Memory B cell (primary cell): ENCODE measurements at regions not wholly inside any gene's neighbourhood (a gene's known extent, or its start where the extent isn't known, plus 50 kb on each side); places are given as distances from the start of the nearest gene placed in this dataset.

Source experiments
- ATAC-seq: fragments of 150-1000 bp; cut with Tn5 transposase; 2 replicates; pipeline ENCODE4 v1.10.0; 2021; ENCODE audit warnings: low read depth, mild to moderate bottlenecking, moderate library complexity
- DNase-seq, 2 donors: peaks; one replicate each; pipeline ENCODE4 v3.0.0; 2022; ENCODE audit warnings: low spot score in 2 of 2
- H3K27ac Mint-ChIP-seq: one replicate; pipeline ENCODE4 v1.8.0; 2022; ENCODE audit warnings: mild to moderate bottlenecking, moderate library complexity, mixed read lengths
- H3K27me3 Mint-ChIP-seq: one replicate; pipeline ENCODE4 v1.8.0; 2022; ENCODE audit warnings: mixed read lengths
- H3K36me3 Mint-ChIP-seq: one replicate; pipeline ENCODE4 v1.8.0; 2022; ENCODE audit warnings: mild to moderate bottlenecking, mixed read lengths
- H3K4me1 Mint-ChIP-seq: one replicate; pipeline ENCODE4 v1.8.0; 2022; ENCODE audit warnings: mixed read lengths
- H3K4me3 Mint-ChIP-seq: one replicate; pipeline ENCODE4 v1.8.0; 2022; ENCODE audit warnings: mild to moderate bottlenecking, moderate library complexity, mixed read lengths
- H3K9me3 Mint-ChIP-seq: one replicate; pipeline ENCODE4 v1.8.0; 2022; ENCODE audit warnings: mixed read lengths

- ATAC-seq (no peak), DNase-seq (no peak)
- peaks cover 5% of the 10 kb centered on the region for H3K4me1 Mint-ChIP-seq
- H3K27ac Mint-ChIP-seq = no peak overlapping the region
- H3K4me3 Mint-ChIP-seq = no peak overlapping the region
- H3K36me3 Mint-ChIP-seq = peaks cover 1% of the 10 kb centered on the region
- peaks cover 16% of the 10 kb centered on the region for H3K27me3 Mint-ChIP-seq
- H3K9me3 Mint-ChIP-seq = peaks cover 2% of the 10 kb centered on the region
Observed at GRCh38 chr2:239777219-239777618, 247.9 kb downstream of the NDUFA10 start.

DNA sequence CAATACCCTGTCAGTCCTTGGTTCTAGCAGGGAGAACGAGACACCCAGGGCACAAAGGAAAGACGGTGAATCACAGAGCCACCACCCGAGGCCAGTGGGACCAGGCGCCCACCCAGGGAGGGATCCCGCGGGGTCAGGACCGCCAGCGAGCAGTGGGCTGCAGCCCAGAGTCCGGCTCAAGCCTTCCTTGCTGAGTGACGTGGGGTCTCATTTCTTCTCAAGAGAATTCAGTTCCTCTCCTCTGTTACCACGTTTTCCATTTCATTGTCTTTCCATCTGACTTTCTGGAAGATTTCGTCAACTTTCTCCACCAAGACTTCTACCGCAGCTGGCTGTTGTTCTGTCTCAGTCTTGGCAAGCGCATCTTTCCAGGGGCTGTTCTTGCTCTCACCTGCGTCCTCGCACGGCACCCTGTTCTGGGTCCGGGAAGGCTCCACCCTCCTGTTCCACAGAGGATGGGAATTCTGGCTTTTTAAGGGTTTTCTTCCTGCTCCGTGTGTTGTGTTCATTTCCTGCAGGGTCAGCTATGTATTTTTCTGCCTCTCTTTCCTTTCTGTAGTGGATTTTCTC is 248.6 kb downstream of the NDUFA10 start:
- Mint-ChIP-seq H3K36me3 (peaks cover 1% of the 10 kb centered on the region), H3K27ac (no peak overlapping the region), H3K4me3 (no peak overlapping the region), H3K9me3 (peaks cover 4% of the 10 kb centered on the region), H3K27me3 (peaks cover 11% of the 10 kb centered on the region), H3K4me1 (peaks cover 5% of the 10 kb centered on the region)
- DNase-seq (no peak), ATAC-seq (no peak)

GRCh38 chr2:239775623-239776435 is 249.3 kb downstream of the NDUFA10 start:
- Mint-ChIP-seq H3K27me3 (peaks cover 11% of the 10 kb centered on the region), H3K9me3 (peaks cover 3% of the 10 kb centered on the region), H3K4me3 (no peak overlapping the region), H3K27ac (no peak overlapping the region), H3K36me3 (peaks cover 1% of the 10 kb centered on the region), H3K4me1 (peaks cover 5% of the 10 kb centered on the region)
- ATAC-seq (no peak), DNase-seq (no peak)

- DNase-seq (no peak), ATAC-seq (no peak)
- Mint-ChIP-seq H3K27me3 (peaks cover 9% of the 10 kb centered on the region), H3K4me1 (peaks cover 5% of the 10 kb centered on the region), H3K9me3 (peaks cover 3% of the 10 kb centered on the region), H3K27ac (no peak overlapping the region), H3K36me3 (peaks cover 1% of the 10 kb centered on the region), H3K4me3 (no peak overlapping the region)
Observed at GRCh38 chr2:239774933-239775622, 250.1 kb downstream of the NDUFA10 start.

DNA sequence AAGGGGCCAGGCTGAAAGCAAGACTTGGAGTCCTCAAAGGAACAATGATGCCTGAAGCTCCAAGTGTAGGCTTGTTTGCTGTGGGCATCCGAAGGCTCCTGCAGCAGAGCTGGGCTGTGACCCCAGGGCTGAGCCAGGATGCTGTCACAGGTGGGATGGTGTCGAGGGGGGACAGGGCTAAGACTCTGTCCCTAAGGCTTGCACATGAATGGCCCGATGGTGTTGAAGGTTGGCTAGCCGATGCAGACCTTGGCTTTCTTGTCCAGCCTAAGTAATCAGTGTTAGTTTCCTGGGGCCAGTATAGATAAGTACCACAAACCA is 251.0 kb downstream of the NDUFA10 start:
- ATAC-seq (no peak), DNase-seq (no peak)
- Mint-ChIP-seq H3K36me3 (peaks cover 1% of the 10 kb centered on the region), H3K27me3 (peaks cover 11% of the 10 kb centered on the region), H3K27ac (no peak overlapping the region), H3K9me3 (peaks cover 3% of the 10 kb centered on the region), H3K4me1 (peaks cover 5% of the 10 kb centered on the region), H3K4me3 (no peak overlapping the region)

- no peak overlapping the region for H3K4me3 Mint-ChIP-seq
- H3K36me3 Mint-ChIP-seq = peaks cover 1% of the 10 kb centered on the region
- H3K27me3 Mint-ChIP-seq = peaks cover 13% of the 10 kb centered on the region
- peaks cover 3% of the 10 kb centered on the region for H3K9me3 Mint-ChIP-seq
- no peak for DNase-seq
- no peak for ATAC-seq
- no peak overlapping the region for H3K27ac Mint-ChIP-seq
- peaks cover 5% of the 10 kb centered on the region for H3K4me1 Mint-ChIP-seq
Observed at GRCh38 chr2:239773228-239774141, 251.7 kb downstream of the NDUFA10 start.

DNA sequence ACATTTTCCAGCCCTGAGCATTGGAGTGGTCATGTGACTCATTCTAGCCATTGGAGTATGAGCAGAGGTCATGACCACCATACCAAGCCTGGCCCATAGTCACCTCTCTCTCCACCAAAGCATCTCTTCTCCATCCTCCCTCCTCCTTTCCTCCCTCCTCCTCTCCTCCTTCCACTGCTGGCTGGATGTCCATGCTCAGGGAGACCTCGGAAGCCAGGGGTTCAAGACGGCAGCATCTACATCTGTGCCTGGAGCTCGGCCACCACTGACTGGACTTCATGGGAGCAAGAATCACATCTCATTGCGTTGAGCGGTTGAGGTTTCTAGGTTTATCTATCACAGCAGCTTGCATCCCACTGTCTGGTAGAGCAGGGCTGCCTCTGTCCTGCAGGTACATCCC is 252.4 kb downstream of the NDUFA10 start:
- ATAC-seq = no peak

DNA sequence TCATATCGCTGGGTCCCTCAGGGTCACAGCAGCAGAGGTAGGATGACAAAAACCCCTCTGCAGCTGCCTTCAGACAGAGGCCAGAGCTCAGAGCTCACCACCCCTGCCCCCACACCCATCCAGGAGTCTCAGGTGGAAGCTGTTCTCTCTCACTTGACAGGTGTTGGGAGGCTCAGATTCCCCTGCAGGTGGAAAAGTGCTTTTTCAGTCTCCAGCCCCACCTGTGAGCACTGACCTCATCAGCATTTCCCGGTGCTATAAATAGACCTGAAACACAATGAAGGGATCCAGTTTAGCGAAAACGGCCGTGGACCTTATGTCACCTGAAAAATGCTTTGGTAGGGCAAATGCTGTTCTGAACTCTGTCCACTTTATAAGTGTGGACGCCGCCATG is 254.9 kb downstream of the NDUFA10 start:
- no peak for ATAC-seq
- no peak overlapping the region for H3K4me3 Mint-ChIP-seq
- H3K27ac Mint-ChIP-seq = no peak overlapping the region
- DNase-seq = no peak
- H3K4me1 Mint-ChIP-seq = peaks cover 2% of the 10 kb centered on the region
- H3K9me3 Mint-ChIP-seq = peaks cover 3% of the 10 kb centered on the region
- peaks cover 1% of the 10 kb centered on the region for H3K36me3 Mint-ChIP-seq
- H3K27me3 Mint-ChIP-seq = peaks cover 16% of the 10 kb centered on the region

More for the DNA sequence above, 252.4 kb downstream of the NDUFA10 start:
- Mint-ChIP-seq H3K36me3 (peaks cover 1% of the 10 kb centered on the region), H3K27me3 (peaks cover 16% of the 10 kb centered on the region), H3K9me3 (peaks cover 3% of the 10 kb centered on the region), H3K4me1 (peaks cover 5% of the 10 kb centered on the region), H3K27ac (no peak overlapping the region), H3K4me3 (no peak overlapping the region)
- DNase-seq = no peak

- H3K27me3 Mint-ChIP-seq = peaks cover 12% of the 10 kb centered on the region
- no peak for ATAC-seq
Observed at GRCh38 chr2:239769554-239770245, 255.4 kb downstream of the NDUFA10 start.

DNA sequence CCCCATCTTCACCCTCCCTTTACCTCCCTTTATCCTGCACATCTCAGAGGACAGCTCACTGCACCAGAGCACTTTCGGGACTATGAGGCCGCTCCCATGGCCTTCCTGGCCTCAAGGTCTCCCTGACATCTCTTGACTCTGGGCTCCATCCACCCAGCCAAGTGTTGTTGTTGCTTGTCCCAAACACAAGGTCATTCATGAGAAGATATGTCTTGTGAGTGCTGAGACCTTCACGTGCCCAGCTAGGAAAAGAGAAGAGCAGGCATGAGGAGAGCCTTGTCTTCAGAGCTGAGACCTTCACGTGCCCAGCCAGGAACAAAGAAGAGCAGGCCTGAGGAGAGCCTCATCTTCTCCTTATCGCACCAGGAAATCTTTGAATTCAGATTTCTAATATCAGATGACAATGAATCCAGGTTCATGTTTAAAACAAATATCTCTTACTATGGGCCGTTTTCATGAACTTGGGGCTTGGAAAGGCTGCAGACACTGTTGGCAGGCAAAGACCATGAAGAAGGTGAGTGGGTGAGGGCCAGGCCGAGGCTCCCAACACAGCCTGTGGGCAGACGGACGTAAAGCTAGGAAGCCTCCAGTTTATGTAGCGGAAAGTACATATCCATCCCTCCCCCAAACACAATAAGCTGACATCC is 256.1 kb downstream of the NDUFA10 start:
- Mint-ChIP-seq H3K27me3 (peaks cover 10% of the 10 kb centered on the region), H3K27ac (no peak overlapping the region), H3K36me3 (peaks cover 1% of the 10 kb centered on the region), H3K4me1 (no peaks in the 10 kb centered on the region), H3K4me3 (no peak overlapping the region), H3K9me3 (peaks cover 3% of the 10 kb centered on the region)
- DNase-seq = no peak
- no peak for ATAC-seq

More at GRCh38 chr2:239769554-239770245, 255.4 kb downstream of the NDUFA10 start:
- no peak for DNase-seq
- peaks cover 1% of the 10 kb centered on the region for H3K36me3 Mint-ChIP-seq
- H3K9me3 Mint-ChIP-seq = peaks cover 3% of the 10 kb centered on the region
- no peak overlapping the region for H3K4me3 Mint-ChIP-seq
- peaks cover under 1% of the 10 kb centered on the region for H3K4me1 Mint-ChIP-seq
- H3K27ac Mint-ChIP-seq = no peak overlapping the region

GRCh38 chr2:239768031-239768790 is 256.9 kb downstream of the NDUFA10 start:
- Mint-ChIP-seq H3K4me3 (no peak overlapping the region), H3K4me1 (no peaks in the 10 kb centered on the region), H3K27me3 (peaks cover 8% of the 10 kb centered on the region), H3K9me3 (peaks cover 3% of the 10 kb centered on the region), H3K27ac (no peak overlapping the region), H3K36me3 (peaks cover 1% of the 10 kb centered on the region)
- no peak for DNase-seq
- ATAC-seq = no peak

DNA sequence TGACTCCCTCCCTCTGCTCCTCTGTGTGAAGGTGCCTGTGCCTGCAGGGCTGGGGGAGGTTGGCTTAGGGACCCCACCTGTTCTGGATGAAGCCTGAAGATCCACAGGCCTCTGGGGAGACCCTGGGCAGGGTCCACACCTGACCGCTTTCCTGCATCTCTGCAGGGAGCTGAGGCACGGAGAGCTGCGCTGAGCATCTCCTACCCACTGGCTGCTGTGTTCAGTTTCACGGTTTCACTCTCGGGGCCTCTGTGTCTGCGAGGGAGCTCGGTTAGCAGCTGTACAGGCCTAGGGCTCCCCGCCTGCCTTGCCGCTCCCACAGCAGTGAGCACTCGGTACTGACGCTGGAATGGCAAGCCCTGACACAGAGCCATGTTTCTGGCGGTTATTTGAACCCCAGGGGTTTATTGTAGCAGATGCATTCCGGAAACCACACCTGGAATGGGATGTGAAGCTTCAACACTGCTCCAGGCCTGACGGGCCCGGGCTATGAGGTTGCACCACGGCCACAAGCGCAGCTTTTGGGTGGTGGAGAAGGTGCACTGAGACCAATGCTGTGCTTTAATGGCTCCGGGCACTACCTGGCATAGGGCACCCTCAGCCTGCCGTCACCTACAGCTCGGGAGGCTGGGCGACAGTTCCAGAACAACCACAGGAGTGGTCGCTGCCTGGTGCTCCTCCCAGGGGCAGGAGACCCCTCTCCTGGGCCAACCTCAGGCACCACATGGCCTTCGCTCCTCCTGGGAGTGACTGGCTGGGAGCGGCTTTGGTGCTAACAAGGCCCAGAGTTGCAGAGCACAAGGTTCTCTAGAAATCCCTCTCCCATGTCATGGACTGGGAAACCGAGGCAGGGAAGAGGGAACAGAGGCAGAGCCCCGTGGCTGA is 257.9 kb downstream of the NDUFA10 start:
- peaks cover 3% of the 10 kb centered on the region for H3K9me3 Mint-ChIP-seq
- H3K4me1 Mint-ChIP-seq = no peaks in the 10 kb centered on the region
- DNase-seq = no peak
- H3K36me3 Mint-ChIP-seq = no peaks in the 10 kb centered on the region
- no peak overlapping the region for H3K4me3 Mint-ChIP-seq
- H3K27ac Mint-ChIP-seq = no peak overlapping the region
- H3K27me3 Mint-ChIP-seq = peaks cover 8% of the 10 kb centered on the region
- no peak for ATAC-seq
